ENCODE measurements at regions not wholly inside any gene's neighbourhood (a gene's known extent, or its start where the extent isn't known, plus 50 kb on each side); places are given as distances from the start of the nearest gene placed in this dataset.

- no peak overlapping the region for H2BK15ac ChIP-seq (ENCODE audit: low read depth, low read length)
- H4K91ac ChIP-seq (ENCODE audit: insufficient read length, low read depth, low read length): no peak overlapping the region
- no peak overlapping the region for H2AFZ ChIP-seq (ENCODE audit: low read length)
- no peak overlapping the region for H3K27ac ChIP-seq (ENCODE audit: insufficient read length, low read depth, low read length)
- H2BK12ac ChIP-seq (ENCODE audit: insufficient read length, low read depth, low read length): no peak overlapping the region
- H3T11ph ChIP-seq (ENCODE audit: low read length): no peak overlapping the region
- DNase-seq: no peak
- no peak overlapping the region for H3K4me3 Mint-ChIP-seq
- no peaks in the 10 kb centered on the region; a peak in 1 of 5 replicates for H3K9me3 Mint-ChIP-seq
- no peaks in the 10 kb centered on the region for H3K79me2 ChIP-seq (ENCODE audit: insufficient read depth, low read length)
- H3K9ac ChIP-seq (ENCODE audit: extremely low read depth, insufficient read length, low read length): no peak overlapping the region
- no peaks in the 10 kb centered on the region for H4K20me1 ChIP-seq (ENCODE audit: control insufficient read depth, insufficient read depth, insufficient read length)
- H3K4me2 ChIP-seq (ENCODE audit: insufficient read depth, insufficient read length, low read length): no peak overlapping the region
- no peak overlapping the region for H2AK5ac ChIP-seq (ENCODE audit: insufficient read length, low read length)
- no peaks in the 10 kb centered on the region for H3K27me3 ChIP-seq (ENCODE audit: insufficient read depth, low read length)
- H3K36me3 Mint-ChIP-seq (ENCODE audit: insufficient read depth in 1 of 3, low read depth in 3 of 3): no peaks in the 10 kb centered on the region
- H4K8ac ChIP-seq (replicated peaks; ENCODE audit: insufficient read length, low read depth, low read length): no peak overlapping the region
- H3K23ac ChIP-seq (ENCODE audit: insufficient read length, low read depth, low read length): no peak overlapping the region
- H2BK20ac ChIP-seq (ENCODE audit: low read depth, low read length, poor library complexity, severe bottlenecking): no peak overlapping the region
- peaks cover 65 to 68% of the 10 kb centered on the region in 2 experiments for H3K4me1 Mint-ChIP-seq
- H3K4me1 ChIP-seq (ENCODE audit: insufficient read depth, low read length): peaks cover 2% of the 10 kb centered on the region; the same call in 1 of the 2 replicates
- no peak for TF ChIP-seq CTCF (conservative IDR thresholded peaks at IDR 0.05)
- no peak overlapping the region for H3K56ac ChIP-seq (ENCODE audit: insufficient read length, low read depth, low read length)
- no peak overlapping the region for H2BK5ac ChIP-seq (ENCODE audit: insufficient read length, low read length)
- H3K9me3 ChIP-seq (ENCODE audit: control insufficient read depth, low read depth, low read length): no peaks in the 10 kb centered on the region
- H3K18ac ChIP-seq (ENCODE audit: insufficient read length, low read depth, low read length): no peak overlapping the region
- no peak overlapping the region for H3K27ac Mint-ChIP-seq
- no peak overlapping the region for H3K14ac ChIP-seq (ENCODE audit: insufficient read depth, low read length)
- H3K27me3 Mint-ChIP-seq (ENCODE audit: low read depth): no peaks in the 10 kb centered on the region; the same call in 1 of the 2 replicates
- no peak overlapping the region for H2BK120ac ChIP-seq (ENCODE audit: low read depth, low read length, poor library complexity, severe bottlenecking)
- no CpG with 5 or more reads among the region's 6 CpGs for WGBS (ENCODE audit: extremely low coverage, insufficient read length, low lambda C conversion rate)
- H3K79me1 ChIP-seq (ENCODE audit: insufficient read depth, low read depth, low read length, poor library complexity, severe bottlenecking): no peaks in the 10 kb centered on the region
- H3K4ac ChIP-seq (ENCODE audit: low read depth, low read length): no peak overlapping the region
- H3K23me2 ChIP-seq (ENCODE audit: insufficient read length, low read depth, low read length, poor library complexity, severe bottlenecking): no peaks in the 10 kb centered on the region
- H4K5ac ChIP-seq (ENCODE audit: insufficient read length, low read depth, low read length): no peak overlapping the region
These were observed 104.1 kb downstream of the LSM3 start for GRCh38 chr3:14282706-14283075.
